Glutamatergic neuron (in vitro differentiated cells): ENCODE measurements at regions not wholly inside any gene's neighbourhood (a gene's known extent, or its start where the extent isn't known, plus 50 kb on each side); places are given as distances from the start of the nearest gene placed in this dataset.
A peak's percentile ranks its signal among the peaks of the same experiment; 100 is the strongest.

Experiments used
- DNase-seq: peaks from one replicate; pipeline ENCODE4 v3.0.0; 2022
- H3K27ac Mint-ChIP-seq: one replicate; pipeline ENCODE4 v1.8.0; 2020; ENCODE audit warnings: mild to moderate bottlenecking, mixed read lengths, inconsistent platforms; ENCODE audit not compliant: unreplicated experiment
- H3K27me3 Mint-ChIP-seq: one replicate; pipeline ENCODE4 v1.8.0; 2020; ENCODE audit warnings: mild to moderate bottlenecking, moderate library complexity, mixed read lengths, inconsistent platforms; ENCODE audit not compliant: unreplicated experiment
- H3K36me3 Mint-ChIP-seq: one replicate; pipeline ENCODE4 v1.8.0; 2020; ENCODE audit warnings: mild to moderate bottlenecking, mixed read lengths, inconsistent platforms; ENCODE audit not compliant: unreplicated experiment
- H3K4me1 Mint-ChIP-seq: one replicate; pipeline ENCODE4 v1.8.0; 2020; ENCODE audit warnings: mild to moderate bottlenecking, low read depth, mixed read lengths, inconsistent platforms; ENCODE audit not compliant: unreplicated experiment
- H3K4me3 Mint-ChIP-seq: one replicate; pipeline ENCODE4 v1.8.0; 2020; ENCODE audit warnings: mild to moderate bottlenecking, mixed read lengths, inconsistent platforms; ENCODE audit not compliant: unreplicated experiment
- H3K9me3 Mint-ChIP-seq: one replicate; pipeline ENCODE4 v1.8.0; 2020; ENCODE audit warnings: mild to moderate bottlenecking, moderate library complexity, mixed read lengths, inconsistent platforms; ENCODE audit not compliant: unreplicated experiment
- CTCF ChIP-seq: fragments of 200-600 bp; sonication (generic); IDR thresholded peaks from one replicate; pipeline ENCODE4 v1.5.0; 2021; ENCODE audit not compliant: partially characterized antibody, unreplicated experiment

- H3K4me1 Mint-ChIP-seq = no peaks in the 10 kb centered on the region
- DNase-seq = no peak
- H3K4me3 Mint-ChIP-seq = no peak overlapping the region
- H3K9me3 Mint-ChIP-seq = peaks cover 2% of the 10 kb centered on the region
- peaks cover 2% of the 10 kb centered on the region for H3K27me3 Mint-ChIP-seq
- H3K36me3 Mint-ChIP-seq = no peaks in the 10 kb centered on the region
- TF ChIP-seq CTCF = no peak
- no peak overlapping the region for H3K27ac Mint-ChIP-seq
Measured at GRCh38 chr17:56648321-56648720, 54.8 kb downstream of the NOG start.

- no peak overlapping the region for H3K4me3 Mint-ChIP-seq
- no peaks in the 10 kb centered on the region for H3K4me1 Mint-ChIP-seq
- DNase-seq = no peak
- peaks cover 4% of the 10 kb centered on the region for H3K27me3 Mint-ChIP-seq
- no peak for TF ChIP-seq CTCF
- no peaks in the 10 kb centered on the region for H3K36me3 Mint-ChIP-seq
- H3K9me3 Mint-ChIP-seq = peaks cover 2% of the 10 kb centered on the region
- no peak overlapping the region for H3K27ac Mint-ChIP-seq
Measured at GRCh38 chr17:56648806-56649205, 55.3 kb downstream of the NOG start.

- Mint-ChIP-seq H3K9me3 (peaks cover 3% of the 10 kb centered on the region), H3K27ac (no peak overlapping the region), H3K36me3 (peaks cover 5% of the 10 kb centered on the region), H3K27me3 (peaks cover 2% of the 10 kb centered on the region), H3K4me1 (no peaks in the 10 kb centered on the region), H3K4me3 (no peak overlapping the region)
- DNase-seq = no peak
- TF ChIP-seq CTCF = no peak
Measured at GRCh38 chr17:56652628-56653027, 59.1 kb downstream of the NOG start.

- DNase-seq = peak; percentile 38
- peak; percentile 71 for TF ChIP-seq CTCF
- Mint-ChIP-seq H3K4me3 (no peak overlapping the region), H3K27me3 (peaks cover 2% of the 10 kb centered on the region), H3K4me1 (no peaks in the 10 kb centered on the region), H3K27ac (no peak overlapping the region), H3K36me3 (peaks cover 5% of the 10 kb centered on the region), H3K9me3 (peaks cover 3% of the 10 kb centered on the region)
Measured at GRCh38 chr17:56653877-56654276, 60.4 kb downstream of the NOG start.

GRCh38 chr17:56656701-56657327 is 63.3 kb downstream of the NOG start:
- Mint-ChIP-seq H3K27me3 (peaks cover 2% of the 10 kb centered on the region), H3K36me3 (peaks cover 5% of the 10 kb centered on the region), H3K9me3 (peaks cover 2% of the 10 kb centered on the region), H3K27ac (no peak overlapping the region), H3K4me3 (no peak overlapping the region), H3K4me1 (no peaks in the 10 kb centered on the region)
- TF ChIP-seq CTCF = no peak
- no peak for DNase-seq
